Stimulated activated CD4-positive, alpha-beta T cell treated with anti-CD3 and anti-CD28 coated beads, Interleukin-15, amount 100 ng/mL, for 24 hours (primary cell): ENCODE measurements at regions not wholly inside any gene's neighbourhood (a gene's known extent, or its start where the extent isn't known, plus 50 kb on each side); places are given as distances from the start of the nearest gene placed in this dataset.
"Not testable (repeated sequence)": the region's sequence is repeated elsewhere in the genome, so short reads cannot be mapped to it uniquely, and the experiment has no call there.

Source experiments
- DNase-seq: peaks from one replicate; pipeline ENCODE4 v3.0.0-alpha.2; 2020

DNA sequence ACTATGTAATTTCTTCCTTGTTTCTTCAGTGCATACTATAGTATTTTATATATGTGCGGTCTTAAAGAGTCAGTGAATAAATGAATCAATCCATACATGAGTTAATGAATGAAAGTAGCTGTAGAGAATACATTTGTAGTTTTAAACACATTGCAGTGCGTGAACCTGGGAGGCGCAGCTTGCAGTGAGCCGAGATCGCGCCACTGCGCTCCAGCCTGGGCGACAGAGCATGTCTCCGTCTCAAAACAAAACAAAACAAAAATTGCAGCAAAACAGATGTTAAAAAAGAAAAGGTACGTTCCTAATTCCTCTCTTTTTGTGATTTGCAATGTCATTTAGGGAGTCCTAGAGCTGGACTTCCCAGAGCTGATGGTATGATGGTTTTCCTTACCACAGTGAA is 1144.8 kb upstream of the FANCL start:
- DNase-seq = no peak

DNA sequence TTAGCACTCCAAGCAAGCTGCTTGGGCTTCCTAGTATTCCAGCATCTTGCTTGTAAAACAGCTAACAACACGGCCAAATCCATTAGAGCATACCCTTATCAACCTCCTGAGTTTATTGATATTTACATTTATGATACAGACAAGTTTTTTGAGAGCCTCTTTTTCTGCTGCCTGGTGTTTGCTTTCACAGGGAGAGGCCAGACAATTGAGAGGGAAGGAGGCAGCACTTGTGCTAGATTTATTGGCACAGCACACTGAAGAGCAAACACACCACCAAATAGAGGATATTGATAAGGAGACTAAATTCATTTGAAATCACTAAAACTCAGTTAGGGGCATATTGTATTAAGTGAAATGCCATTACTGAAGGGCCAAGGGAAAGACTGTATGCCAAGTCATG is 1142.3 kb upstream of the FANCL start:
- DNase-seq = no peak

DNA sequence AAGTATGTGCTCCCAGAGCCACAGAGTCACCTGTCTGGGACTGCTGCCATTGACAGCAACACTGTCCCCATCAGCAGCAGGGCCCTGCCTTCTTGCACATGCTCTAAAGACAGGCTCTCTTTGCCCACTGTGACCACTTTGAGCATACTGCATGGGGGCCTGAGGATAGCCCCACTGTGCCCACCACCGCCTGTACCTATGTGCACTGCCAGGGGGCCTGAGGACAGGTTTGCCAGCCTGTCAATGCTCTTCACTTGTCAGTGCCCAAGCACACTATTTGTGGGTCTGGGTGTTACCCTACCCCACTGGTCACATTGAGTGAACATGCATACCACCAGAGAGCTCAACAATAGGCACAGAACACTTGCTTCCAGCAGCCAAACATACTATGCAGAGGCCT is 1137.0 kb upstream of the FANCL start:
- no peak for DNase-seq

DNA sequence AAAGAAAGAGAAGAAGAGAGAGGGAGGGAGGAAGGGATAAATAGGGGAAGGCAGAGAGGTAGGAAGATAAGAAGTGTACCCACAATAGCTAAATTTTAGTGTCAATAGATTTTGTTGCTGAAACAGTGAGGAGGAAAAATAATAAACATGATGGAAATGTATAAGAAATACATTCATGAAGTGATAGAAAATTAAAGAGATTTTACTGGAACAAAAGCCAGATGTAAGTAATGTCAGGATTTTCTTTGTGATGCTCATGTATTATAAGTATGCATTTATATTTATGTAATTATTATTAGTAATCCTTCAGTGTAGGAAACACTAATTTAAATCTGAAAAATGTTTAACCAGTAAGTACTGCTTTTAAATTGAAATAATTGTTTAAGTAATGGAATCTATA is 1125.2 kb upstream of the FANCL start:
- DNase-seq = no peak

DNA sequence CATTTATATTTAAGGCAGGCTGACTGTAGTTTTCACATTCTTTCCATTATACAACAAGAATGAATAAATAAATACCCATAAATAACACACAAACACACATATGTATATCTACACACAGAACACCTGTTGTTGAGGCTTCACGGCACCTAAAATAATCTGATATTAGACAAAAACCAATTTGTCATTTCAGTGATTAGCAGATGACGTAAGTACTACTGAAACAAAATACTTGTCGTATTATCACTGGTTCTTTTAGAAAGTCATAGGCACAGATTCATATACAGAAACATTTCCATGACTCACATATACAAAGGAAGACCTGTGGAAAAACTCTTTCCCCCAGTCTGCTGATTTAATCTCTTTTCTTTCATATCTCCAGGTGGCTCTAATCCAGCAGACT is 1113.4 kb upstream of the FANCL start:
- no peak for DNase-seq

DNA sequence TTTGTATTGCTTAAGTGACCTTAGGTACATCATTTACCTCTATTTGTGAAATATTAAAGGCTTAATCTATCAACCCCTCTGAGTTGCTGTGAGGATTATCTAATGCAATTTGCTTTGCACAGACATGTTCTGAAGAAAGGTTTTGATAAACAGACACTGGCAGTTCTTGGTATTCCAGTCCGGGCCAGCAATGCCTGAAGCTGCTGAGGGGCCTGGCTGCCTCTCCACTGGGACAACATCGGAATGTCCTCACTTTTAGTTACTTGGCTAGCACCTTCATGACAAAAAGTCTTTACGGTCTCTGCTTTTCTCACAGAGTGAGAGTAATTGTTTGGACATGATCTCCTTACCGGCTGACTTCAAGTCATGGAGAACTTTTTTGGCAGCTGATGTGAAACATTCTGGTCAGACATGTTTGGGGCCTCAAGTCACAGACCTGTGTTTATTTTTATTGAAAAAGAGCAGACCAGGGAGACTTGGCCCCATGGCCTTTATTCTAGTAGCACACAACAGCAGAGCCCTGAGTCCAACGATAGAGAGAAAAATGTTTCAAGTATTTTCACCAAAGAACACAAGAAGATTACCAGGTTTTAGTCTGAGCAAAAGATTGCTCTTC is 1112.3 kb upstream of the FANCL start:
- DNase-seq = no peak

DNA sequence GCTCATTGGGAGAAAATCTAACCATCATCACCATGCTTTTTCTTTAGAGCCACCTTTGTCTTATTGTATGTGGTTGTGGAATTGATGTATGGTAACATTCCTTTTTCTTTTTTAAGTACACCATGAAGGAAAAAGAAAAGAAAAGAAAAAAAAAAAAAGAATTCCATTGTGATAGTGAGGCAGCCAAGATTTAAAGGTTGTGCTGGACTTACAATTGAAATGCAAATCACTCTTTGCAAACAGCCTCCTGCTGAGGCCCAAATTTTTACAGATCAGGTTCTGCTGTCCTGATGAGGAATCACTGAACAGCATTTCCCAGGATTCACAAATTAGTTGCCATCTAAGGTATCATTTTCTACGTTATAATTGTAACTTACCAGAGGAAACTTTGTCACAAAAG is 1101.0 kb upstream of the FANCL start:
- no peak for DNase-seq

DNA sequence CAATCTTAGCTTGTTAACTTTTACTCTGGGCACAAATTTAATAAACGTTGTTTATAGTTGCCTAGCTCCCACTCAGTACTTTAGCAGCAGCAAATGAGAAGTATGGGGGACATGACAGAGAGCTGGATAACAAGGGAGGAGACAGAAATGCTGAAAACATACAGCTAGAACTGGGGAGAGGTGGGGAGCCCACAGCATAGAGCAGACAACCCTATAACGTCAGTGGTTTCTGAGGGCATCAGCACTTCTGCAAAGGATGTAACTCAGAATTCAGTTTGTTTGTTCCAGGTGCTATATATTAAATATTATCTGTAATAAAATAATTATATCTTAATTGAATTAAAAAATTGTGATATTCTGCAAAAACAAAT is 1098.7 kb upstream of the FANCL start:
- no peak for DNase-seq

DNA sequence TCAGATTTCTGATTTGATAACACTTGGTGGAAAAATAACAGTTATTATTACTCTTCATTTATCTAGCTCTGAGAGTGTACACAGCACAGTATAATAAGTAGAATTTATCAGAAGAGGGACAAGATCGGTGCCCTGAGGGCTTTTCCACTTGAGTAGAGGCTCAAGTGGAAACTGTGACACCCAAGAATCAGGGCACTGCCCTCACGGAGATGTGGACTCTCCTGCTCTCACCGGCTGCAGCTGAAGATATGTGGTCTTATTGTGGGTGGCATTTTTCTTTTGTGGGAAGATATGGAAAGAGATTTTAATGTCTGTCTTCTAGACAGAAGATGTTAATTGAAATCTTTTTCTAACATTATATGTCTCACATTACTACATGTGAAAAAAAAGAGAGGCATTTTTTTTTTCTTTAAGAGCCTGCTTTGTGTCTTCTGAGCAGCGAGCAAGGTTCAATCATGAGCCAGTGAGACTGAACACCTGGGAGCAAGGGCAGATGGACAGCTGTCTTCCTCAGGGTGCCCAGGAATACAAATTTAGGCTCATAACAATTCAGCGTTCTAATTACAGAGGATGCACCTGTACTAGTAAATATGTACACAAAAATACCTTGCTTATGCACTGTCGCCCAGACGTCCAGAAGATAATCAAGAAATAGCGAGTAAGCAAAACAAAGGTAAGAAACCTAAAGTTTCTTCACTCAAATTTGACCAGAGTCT is 1098.2 kb upstream of the FANCL start:
- no peak for DNase-seq

DNA sequence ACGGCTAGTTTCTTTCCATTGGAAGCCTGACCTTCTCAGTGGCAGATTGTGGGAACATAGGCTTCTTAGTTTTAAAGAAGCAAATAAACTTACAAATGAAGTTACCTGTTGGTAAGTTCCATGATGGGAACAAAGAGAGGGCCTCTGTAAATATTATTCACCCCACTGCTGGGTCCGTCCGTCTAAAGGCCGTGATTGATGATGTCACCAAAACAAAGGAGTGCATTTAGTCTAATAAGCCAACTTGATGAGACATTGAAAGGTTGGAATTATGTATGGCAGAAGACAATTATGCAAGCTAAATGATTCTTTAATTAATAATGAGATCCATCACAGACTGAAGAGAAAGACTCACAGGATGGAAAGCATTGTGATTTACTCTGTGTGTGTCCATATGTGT is 1091.9 kb upstream of the FANCL start:
- DNase-seq = no peak

DNA sequence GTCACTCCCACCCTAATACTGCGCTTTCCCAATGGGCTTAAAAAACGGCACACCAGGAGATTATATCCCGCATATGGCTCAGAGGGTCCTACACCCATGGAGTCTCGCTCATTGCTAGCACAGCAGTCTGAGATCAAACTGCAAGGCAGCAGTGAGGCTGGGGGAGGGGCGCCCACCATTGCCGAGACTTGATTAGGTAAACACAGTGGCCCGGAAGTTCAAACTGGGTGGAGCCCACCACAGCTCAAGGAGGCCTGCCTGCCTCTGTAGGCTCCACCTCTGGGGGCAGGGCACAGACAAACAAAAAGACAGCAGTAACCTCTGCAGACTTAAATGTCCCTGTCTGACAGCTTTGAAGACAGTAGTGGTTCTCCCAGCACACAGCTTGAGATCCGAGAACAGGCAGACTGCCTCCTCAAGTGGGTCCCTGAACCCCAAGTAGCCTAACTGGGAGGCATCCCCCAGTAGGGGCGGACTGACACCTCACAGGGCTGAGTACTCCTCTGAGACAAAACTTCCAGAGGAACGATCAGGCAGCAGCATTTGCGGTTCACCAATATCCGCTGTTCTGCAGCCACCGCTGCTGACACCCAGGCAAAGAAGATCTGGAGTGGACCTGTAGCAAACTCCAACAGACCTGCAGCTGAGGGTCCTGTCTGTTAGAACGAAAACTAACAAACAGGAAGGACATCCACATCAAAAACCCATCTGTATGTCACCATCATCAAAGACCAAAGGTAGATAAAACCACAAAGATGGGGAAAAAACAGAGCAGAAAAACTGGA is 1085.6 kb upstream of the FANCL start:
- not testable (repeated sequence) for DNase-seq

DNA sequence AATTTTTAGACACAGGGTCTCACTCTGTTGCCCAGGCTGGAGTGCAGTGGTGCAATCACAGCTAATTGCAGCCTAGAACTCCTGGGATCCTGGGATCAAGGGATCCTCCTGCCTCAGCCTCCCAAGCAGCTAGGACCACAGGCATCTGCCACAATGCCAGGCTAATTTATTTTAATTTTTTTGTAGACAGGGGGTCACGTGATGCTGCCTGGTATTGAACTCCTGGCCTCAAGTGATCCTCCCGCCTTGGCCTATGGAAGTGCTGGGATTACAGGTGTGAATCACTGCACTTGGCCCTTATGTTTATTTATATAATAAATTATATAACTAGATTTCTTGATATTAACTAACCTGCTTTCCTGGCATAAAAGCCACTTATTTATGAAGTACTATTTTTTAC is 1081.7 kb upstream of the FANCL start:
- no peak for DNase-seq

DNA sequence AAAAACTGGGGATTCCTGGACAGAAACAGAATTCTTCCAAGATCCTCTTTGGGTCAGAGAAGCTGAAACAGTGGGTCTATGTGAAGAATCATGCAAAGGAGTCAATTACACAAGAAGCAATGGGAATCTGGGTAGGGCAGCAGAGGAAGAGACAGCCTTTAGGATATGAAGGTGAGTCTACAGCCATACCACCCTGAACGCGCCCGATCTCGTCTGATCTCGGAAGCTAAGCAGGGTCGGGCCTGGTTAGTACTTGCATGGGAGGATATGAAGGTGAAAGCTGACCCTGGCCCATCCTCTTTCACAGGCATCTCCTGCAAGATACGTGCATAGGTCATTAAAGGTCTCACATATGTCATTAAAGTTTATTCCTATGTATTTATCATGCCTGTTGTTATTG is 1080.9 kb upstream of the FANCL start:
- DNase-seq = no peak

DNA sequence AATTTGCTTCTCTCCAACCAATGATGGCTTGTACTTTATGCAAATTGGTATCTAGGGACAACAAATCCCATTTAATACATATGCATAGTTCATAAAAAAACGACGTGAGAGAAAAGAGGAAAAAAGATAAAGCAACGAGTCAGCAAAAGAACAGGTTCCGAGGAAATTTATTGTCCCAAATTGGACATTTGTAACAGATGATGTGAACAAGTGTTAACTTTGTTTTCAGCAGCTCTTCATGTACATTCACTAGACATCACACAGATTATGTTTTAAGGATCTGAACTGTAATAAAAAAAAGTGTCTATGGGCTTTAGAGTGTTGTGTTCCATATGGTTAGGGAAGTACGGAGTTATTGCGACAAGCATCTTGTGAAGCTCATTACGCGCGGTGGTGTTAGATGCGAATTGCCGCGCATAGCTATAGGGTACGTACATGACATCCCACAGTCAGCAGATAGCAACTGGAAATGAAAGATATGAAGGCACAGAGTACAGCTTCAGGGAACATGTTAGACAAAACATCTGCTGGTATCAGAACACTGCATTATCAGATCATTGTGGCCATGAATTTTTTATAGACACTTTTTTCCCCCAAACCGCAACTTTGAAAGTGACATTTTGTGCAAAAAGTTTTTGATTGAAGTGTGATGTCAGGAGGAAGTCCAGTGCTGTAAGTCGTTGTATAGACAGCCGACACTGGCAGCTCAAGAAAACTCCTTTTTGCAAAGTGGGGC is 1073.1 kb upstream of the FANCL start:
- DNase-seq = no peak

DNA sequence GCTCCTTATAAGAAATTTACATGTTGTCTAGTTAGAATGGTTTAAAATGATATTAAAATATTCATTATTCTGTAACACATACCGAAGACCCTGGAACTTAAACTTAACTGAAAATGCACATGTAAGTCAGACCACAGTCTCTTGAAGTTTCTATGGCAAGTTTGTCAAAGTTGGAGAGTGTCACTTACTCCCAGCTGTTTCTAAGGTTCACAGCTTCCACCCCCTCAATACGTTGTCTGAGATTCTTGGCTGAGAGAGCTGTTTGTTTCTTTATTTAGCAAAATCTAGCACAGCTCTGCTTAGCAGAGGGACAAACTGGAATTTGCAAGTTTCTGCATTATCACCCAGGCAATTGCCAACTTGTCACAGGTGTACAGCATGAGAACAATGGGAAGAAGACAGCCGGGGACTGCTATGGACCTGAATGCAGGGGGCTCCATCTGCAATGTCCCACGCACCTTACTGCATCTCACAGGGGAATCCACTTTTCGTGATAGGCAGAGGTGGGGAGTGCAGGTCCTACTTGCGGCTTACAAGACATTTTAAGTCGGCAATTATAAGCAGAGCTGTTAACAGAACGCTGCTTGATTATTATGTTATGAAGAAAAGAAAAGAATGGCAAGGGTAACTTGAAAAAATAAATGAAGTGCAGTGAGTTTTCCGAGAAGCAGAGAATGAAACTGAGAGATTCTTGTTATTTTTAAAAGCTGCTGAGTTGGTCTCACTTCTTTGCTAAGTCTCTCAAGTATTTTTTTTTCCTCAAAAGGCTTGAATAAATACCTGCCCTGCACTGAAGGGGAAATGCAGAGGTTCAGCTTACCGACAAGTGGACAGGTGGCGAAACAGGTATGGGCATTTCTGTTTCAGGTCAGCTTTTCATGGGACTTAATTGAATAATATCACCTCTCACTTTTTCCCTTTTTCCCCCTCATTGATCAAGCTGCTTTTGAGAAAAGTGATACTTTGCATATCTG is 1072.1 kb upstream of the FANCL start:
- no peak for DNase-seq

DNA sequence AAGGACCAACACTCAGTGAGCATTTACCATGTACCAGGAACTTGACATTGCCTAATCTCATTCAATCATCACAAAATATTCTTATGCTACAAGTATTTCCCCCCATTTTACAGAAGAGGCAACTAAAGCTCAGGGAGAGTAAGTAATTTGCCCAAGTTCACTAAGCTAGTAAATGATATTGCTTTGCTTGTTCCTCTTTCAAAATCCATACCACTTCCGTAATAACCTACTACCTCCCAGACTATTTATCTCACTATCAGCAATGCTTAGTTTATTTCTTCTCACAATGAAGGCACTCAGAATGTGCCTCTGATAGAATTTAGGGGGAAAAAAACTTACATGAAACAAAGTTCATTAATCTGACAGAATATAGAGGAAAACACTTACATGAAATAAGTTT is 1070.9 kb upstream of the FANCL start:
- DNase-seq = no peak

DNA sequence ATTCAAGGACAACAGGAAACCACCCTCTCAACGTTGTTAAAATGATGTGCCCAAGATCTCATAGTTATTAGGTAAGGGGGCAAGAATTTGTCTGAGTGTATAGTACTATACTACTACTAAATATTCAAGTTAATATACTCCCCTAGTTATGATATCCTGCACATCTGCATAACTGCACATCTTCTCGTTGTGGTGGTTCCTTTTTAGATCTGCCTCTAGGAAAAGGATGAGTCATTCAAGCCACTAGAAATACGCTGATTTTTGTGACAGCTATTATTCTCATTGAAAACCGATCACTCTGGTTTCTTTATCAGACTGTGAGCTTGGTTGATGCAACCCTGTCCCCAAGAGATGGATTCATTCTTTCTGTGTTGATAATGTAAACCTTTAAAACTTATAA is 1067.0 kb upstream of the FANCL start:
- DNase-seq = no peak

DNA sequence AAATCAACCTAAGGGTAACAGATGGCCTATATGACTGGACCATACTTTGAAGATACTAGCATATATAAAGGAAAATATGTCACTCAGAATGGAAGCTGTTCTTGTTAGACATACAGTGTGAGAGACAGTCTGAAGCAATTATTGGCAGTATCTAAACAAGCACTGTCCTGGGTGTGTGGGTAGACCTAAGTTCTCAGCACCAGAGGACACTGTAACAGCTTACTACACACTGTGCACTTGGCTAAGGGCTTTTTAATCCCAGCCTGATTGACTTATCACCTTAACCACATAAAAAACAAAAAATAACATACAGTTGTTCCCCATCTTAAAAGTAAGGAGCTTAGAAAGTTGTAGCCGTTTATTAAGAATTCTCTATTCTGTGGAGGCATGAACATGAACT is 1066.1 kb upstream of the FANCL start:
- DNase-seq = no peak

DNA sequence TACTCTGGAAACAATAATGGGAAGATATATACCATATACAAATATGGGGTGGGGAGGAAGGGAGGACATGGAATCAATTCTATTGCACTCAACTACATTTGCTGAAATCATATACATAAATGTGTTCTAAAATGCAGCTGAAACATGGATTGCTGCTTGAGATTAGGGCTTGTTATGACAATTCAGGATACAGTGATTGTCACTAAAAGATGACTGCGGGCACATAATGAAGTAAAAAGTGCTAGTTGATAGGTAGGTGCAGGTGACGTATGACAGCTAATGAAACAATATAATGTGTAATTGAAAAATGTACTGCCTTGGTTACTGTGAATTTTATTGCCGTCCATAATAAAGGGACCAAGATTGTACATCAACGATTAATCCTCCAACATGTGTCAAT is 1062.1 kb upstream of the FANCL start:
- DNase-seq = no peak

DNA sequence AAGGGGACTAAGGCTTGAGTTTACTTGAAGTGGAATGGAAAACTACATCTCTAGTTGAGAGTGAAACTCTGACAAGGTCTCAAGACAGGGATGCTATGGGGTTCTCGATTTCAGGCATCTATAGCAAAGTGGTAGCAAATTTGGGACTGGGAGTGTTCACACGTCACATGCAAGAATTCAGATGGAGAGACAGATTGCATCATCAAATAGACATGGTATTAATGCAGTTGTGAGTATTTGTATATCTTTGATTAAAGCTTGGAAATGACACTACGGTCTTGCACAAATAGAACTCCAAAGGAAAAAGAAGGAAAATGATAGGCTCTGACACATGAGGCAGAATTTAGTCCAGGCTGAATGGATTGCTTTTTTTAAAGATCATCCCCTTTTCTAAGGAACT is 1061.6 kb upstream of the FANCL start:
- DNase-seq = no peak

DNA sequence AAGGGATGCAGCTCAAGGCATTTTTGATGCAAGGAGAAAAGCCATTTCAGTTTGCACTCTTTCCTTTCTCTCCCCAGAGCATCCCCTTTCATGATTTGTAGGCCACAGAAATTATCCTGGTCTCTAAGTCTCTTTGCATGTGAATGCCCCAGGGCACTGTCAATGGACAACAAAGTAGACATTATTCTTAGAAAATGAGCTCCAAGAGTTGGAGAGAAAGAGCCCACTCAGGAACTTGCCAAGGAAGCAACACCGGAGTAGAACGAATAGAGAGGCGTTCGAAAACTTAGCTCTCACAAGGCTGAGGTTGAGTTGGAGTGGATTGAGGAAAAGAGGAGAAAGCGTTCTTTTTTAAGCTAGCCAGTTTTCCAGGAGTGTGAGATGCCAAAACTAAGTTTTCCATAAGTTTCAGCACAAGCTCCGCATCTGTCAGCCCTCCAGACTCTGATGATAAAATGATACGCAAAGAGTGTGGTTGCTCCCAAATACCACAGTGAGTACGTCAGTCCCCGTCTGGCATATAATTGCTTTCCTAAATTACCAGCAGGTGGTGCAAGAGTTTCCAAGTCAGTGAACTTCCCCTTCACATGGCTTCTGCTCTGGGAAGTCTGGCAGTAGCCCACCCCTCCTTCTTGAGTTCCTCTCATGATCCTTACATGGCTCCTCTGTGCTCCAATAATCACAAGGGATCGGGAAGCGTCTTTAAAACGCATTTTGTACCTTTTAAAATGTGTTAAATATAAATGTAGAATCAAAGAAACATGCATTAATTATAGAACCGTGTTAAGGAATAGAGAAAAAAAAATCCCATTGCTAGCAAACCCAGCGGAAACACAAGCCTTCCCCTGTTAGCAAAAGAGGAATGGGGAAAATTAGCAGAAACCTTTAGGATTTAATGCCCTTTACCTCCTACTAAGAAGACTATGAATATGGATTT is 1060.6 kb upstream of the FANCL start:
- DNase-seq = peak; percentile 8
